Astrocyte (in vitro differentiated cells and primary cell): ENCODE measurements at regions not wholly inside any gene's neighbourhood (a gene's known extent, or its start where the extent isn't known, plus 50 kb on each side); places are given as distances from the start of the nearest gene placed in this dataset.

Experiments
- DNase-seq: peaks from one replicate; pipeline ENCODE4 v3.0.0-alpha.2; 2010; ENCODE audit warnings: low read depth
- FAIRE-seq: peaks from 2 replicates; lab custom pipeline; 2011; peaks lifted over from hg19 to GRCh38; lab: Jason Lieb, UNC
- H2AFZ ChIP-seq: 2 replicates; pipeline ENCODE4 v1.6.0; 2012; ENCODE audit warnings: low read depth, low read length, inconsistent platforms
- H3K27ac ChIP-seq: 2 replicates; pipeline ENCODE4 v1.5.1; 2011; ENCODE audit warnings: low read depth, low read length, inconsistent platforms
- H3K27me3 ChIP-seq: 2 replicates; pipeline ENCODE4 v1.6.0; 2011; ENCODE audit warnings: low read length, inconsistent platforms; ENCODE audit not compliant: insufficient read depth
- H3K36me3 ChIP-seq: 2 replicates; pipeline ENCODE4 v1.5.1; 2011; ENCODE audit warnings: low read length, inconsistent platforms; ENCODE audit not compliant: insufficient read depth
- H3K4me1 ChIP-seq: 2 replicates; pipeline ENCODE4 v1.5.1; 2011; ENCODE audit warnings: low read length, inconsistent platforms; ENCODE audit not compliant: insufficient read depth
- H3K4me2 ChIP-seq: 2 replicates; pipeline ENCODE4 v1.6.0; 2012; ENCODE audit warnings: low read length, inconsistent platforms
- H3K4me3 ChIP-seq: 2 replicates; pipeline ENCODE4 v1.5.1; 2011; ENCODE audit warnings: low read depth, mild to moderate bottlenecking, low read length, inconsistent platforms; ENCODE audit not compliant: insufficient read depth
- H3K79me2 ChIP-seq: 2 replicates; pipeline ENCODE4 v1.6.0; 2012; ENCODE audit warnings: mild to moderate bottlenecking, low read length, inconsistent platforms; ENCODE audit not compliant: insufficient read depth
- H3K9ac ChIP-seq: 2 replicates; pipeline ENCODE4 v1.6.0; 2012; ENCODE audit warnings: mild to moderate bottlenecking, low read length, inconsistent platforms
- H3K9me3 ChIP-seq: 2 replicates; pipeline ENCODE4 v1.5.1; 2012; ENCODE audit warnings: low read depth, mild to moderate bottlenecking, low read length, inconsistent platforms; ENCODE audit not compliant: insufficient read depth
- H4K20me1 ChIP-seq: 2 replicates; pipeline ENCODE4 v1.6.0; 2012; ENCODE audit warnings: low read length, inconsistent platforms; ENCODE audit not compliant: insufficient read depth
- H3K27ac Mint-ChIP-seq: one replicate; pipeline ENCODE4 v1.8.0; 2021; ENCODE audit warnings: mild to moderate bottlenecking, mixed read lengths; ENCODE audit not compliant: unreplicated experiment
- H3K27me3 Mint-ChIP-seq: one replicate; pipeline ENCODE4 v1.8.0; 2021; ENCODE audit warnings: low read depth, mixed read lengths; ENCODE audit not compliant: unreplicated experiment
- H3K36me3 Mint-ChIP-seq: one replicate; pipeline ENCODE4 v1.8.0; 2021; ENCODE audit warnings: low read depth, mixed read lengths; ENCODE audit not compliant: unreplicated experiment
- H3K4me1 Mint-ChIP-seq: one replicate; pipeline ENCODE4 v1.8.0; 2021; ENCODE audit warnings: low read depth, mixed read lengths; ENCODE audit not compliant: unreplicated experiment
- H3K4me3 Mint-ChIP-seq: one replicate; pipeline ENCODE4 v1.8.0; 2021; ENCODE audit warnings: mild to moderate bottlenecking, moderate library complexity, mixed read lengths; ENCODE audit not compliant: unreplicated experiment
- H3K9me3 Mint-ChIP-seq: one replicate; pipeline ENCODE4 v1.8.0; 2021; ENCODE audit warnings: mild to moderate bottlenecking, mixed read lengths; ENCODE audit not compliant: unreplicated experiment
- CTCF ChIP-seq: IDR thresholded peaks from 2 replicates; pipeline ENCODE4 v1.5.1; 2011; ENCODE audit warnings: low read depth, mild to moderate bottlenecking, inconsistent platforms, low read length, moderate library complexity; ENCODE audit not compliant: insufficient read depth
- EZH2 ChIP-seq: IDR thresholded peaks from 2 replicates; pipeline ENCODE4 v1.6.1; 2012; ENCODE audit warnings: mild to moderate bottlenecking, low read length, inconsistent platforms; ENCODE audit not compliant: insufficient read depth

DNA sequence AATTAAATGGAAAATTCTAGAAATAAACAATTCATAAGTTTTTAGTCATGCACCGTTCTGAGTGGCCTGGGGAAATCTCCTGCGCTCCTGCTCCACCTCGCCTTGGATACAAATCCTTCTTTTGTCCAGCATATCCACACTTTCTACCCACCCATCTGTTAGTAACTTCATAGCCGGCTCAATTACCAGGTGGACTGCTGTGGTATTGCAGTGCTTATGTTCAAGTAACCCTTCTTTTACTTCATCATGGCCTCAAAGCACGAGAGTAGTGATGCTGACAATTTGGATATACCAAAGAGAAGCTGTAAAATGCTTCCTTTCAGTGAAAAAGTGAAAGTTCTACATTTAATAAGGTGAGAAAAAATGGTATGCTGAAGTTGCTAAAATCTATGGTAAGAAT is 142.3 kb upstream of the CHL1 start:
- DNase-seq = no peak
- Mint-ChIP-seq H3K9me3 (no peaks in the 10 kb centered on the region), H3K27ac (no peak overlapping the region), H3K4me1 (no peaks in the 10 kb centered on the region), H3K36me3 (no peaks in the 10 kb centered on the region), H3K4me3 (no peak overlapping the region), H3K27me3 (no peaks in the 10 kb centered on the region)
- Histone ChIP-seq H3K9ac (no peak overlapping the region), H3K27ac (no peak overlapping the region), H3K4me1 (no peaks in the 10 kb centered on the region), H3K79me2 (no peaks in the 10 kb centered on the region), H3K36me3 (no peaks in the 10 kb centered on the region), H3K4me2 (no peak overlapping the region), H3K4me3 (no peak overlapping the region), H2AFZ (no peak overlapping the region), H4K20me1 (no peaks in the 10 kb centered on the region), H3K9me3 (no peaks in the 10 kb centered on the region), H3K27me3 (no peaks in the 10 kb centered on the region)
- TF ChIP-seq CTCF (no peak), EZH2 (no peak)
- no peak for FAIRE-seq

- Histone ChIP-seq H3K9me3 (no peaks in the 10 kb centered on the region), H3K27me3 (no peaks in the 10 kb centered on the region), H3K4me1 (no peaks in the 10 kb centered on the region), H3K4me3 (no peak overlapping the region), H4K20me1 (no peaks in the 10 kb centered on the region), H3K36me3 (no peaks in the 10 kb centered on the region), H3K4me2 (no peak overlapping the region), H2AFZ (no peak overlapping the region), H3K27ac (no peak overlapping the region), H3K9ac (no peak overlapping the region), H3K79me2 (no peaks in the 10 kb centered on the region)
- Mint-ChIP-seq H3K36me3 (no peaks in the 10 kb centered on the region), H3K27me3 (no peaks in the 10 kb centered on the region), H3K4me3 (no peak overlapping the region), H3K4me1 (no peaks in the 10 kb centered on the region), H3K27ac (no peak overlapping the region), H3K9me3 (peaks cover 1% of the 10 kb centered on the region)
- no peak for TF ChIP-seq CTCF
- no peak for TF ChIP-seq EZH2
- no peak for DNase-seq
- FAIRE-seq = no peak
Observed at GRCh38 chr3:56672-57071, 139.9 kb upstream of the CHL1 start.

DNA sequence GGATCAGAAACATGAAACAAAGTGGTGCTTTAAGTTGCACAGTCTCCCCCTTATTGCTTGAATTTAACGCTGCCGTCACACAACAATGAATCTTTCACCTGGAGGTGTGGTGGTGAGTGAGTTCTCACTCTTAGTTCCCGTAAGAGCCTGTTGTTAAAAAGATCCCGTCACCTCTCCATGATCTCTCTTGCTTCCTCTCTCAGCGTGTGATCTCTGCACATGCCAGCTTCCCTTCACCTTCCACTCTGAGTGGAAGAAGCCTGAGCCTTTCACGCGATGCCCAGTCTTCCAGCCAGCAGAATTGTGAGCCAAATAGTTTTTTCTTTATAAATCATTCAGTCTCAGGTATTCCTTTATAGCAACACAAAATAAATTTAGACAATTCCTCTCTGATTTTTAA is 136.7 kb upstream of the CHL1 start:
- no peaks in the 10 kb centered on the region for H3K4me1 ChIP-seq
- TF ChIP-seq CTCF (no peak), EZH2 (no peak)
- no peak overlapping the region for H3K27ac ChIP-seq
- H3K36me3 ChIP-seq = no peaks in the 10 kb centered on the region
- no peak overlapping the region for H3K4me3 Mint-ChIP-seq
- no peak overlapping the region for H2AFZ ChIP-seq
- FAIRE-seq (no peak), DNase-seq (no peak)
- H3K27me3 Mint-ChIP-seq = no peaks in the 10 kb centered on the region
- no peaks in the 10 kb centered on the region for H3K36me3 Mint-ChIP-seq
- H3K9me3 ChIP-seq = no peaks in the 10 kb centered on the region
- H3K9ac ChIP-seq = no peak overlapping the region
- H4K20me1 ChIP-seq = no peaks in the 10 kb centered on the region
- H3K27ac Mint-ChIP-seq = no peak overlapping the region
- no peak overlapping the region for H3K4me2 ChIP-seq
- H3K27me3 ChIP-seq = no peaks in the 10 kb centered on the region
- no peak overlapping the region for H3K4me3 ChIP-seq
- peaks cover 1% of the 10 kb centered on the region for H3K9me3 Mint-ChIP-seq
- no peaks in the 10 kb centered on the region for H3K4me1 Mint-ChIP-seq
- no peaks in the 10 kb centered on the region for H3K79me2 ChIP-seq
